Endodermal cell (in vitro differentiated cells): ENCODE measurements at regions not wholly inside any gene's neighbourhood (a gene's known extent, or its start where the extent isn't known, plus 50 kb on each side); places are given as distances from the start of the nearest gene placed in this dataset.

Source experiments
- DNase-seq: peaks from one replicate; pipeline ENCODE4 v3.0.0-alpha.2; 2017
- H3K27ac ChIP-seq: 2 replicates; pipeline ENCODE4 v1.5.1; 2013; ENCODE audit warnings: mild to moderate bottlenecking, low read depth, low read length, moderate library complexity
- H3K27me3 ChIP-seq: 2 replicates; pipeline ENCODE4 v1.6.1; 2013; ENCODE audit warnings: mild to moderate bottlenecking, low read length, moderate library complexity; ENCODE audit not compliant: insufficient read depth, control insufficient read depth, poor library complexity, severe bottlenecking
- H3K36me3 ChIP-seq: 2 replicates; pipeline ENCODE4 v1.7.0; 2013; ENCODE audit warnings: mild to moderate bottlenecking, low read length, moderate library complexity; ENCODE audit not compliant: control insufficient read depth, insufficient read depth
- H3K4me1 ChIP-seq: one replicate; pipeline ENCODE4 v1.7.0; 2013; ENCODE audit warnings: low read length; ENCODE audit not compliant: control insufficient read depth, insufficient read depth
- H3K4me3 ChIP-seq: 2 replicates; pipeline ENCODE4 v1.5.1; 2013; ENCODE audit warnings: mild to moderate bottlenecking, low read length, moderate library complexity
- H3K9ac ChIP-seq: 2 replicates; pipeline ENCODE4 v1.6.1; 2013; ENCODE audit warnings: mild to moderate bottlenecking, low read length, moderate library complexity; ENCODE audit not compliant: poor library complexity, severe bottlenecking; ENCODE audit errors: extremely low read depth
- H3K9me3 ChIP-seq: 2 replicates; pipeline ENCODE4 v1.6.1; 2013; ENCODE audit warnings: mild to moderate bottlenecking, low read length, moderate library complexity; ENCODE audit not compliant: control insufficient read depth
- H3K27ac Mint-ChIP-seq: 2 replicates; pipeline ENCODE4 v1.8.0; 2020; ENCODE audit warnings: mixed read lengths
- H3K27me3 Mint-ChIP-seq: 2 replicates; pipeline ENCODE4 v1.8.0; 2021; ENCODE audit warnings: mild to moderate bottlenecking, mixed read lengths; ENCODE audit not compliant: insufficient read depth
- H3K36me3 Mint-ChIP-seq: 2 replicates; pipeline ENCODE4 v1.8.0; 2020; ENCODE audit warnings: low read depth, mixed read lengths
- H3K4me1 Mint-ChIP-seq: 2 replicates; pipeline ENCODE4 v1.8.0; 2020; ENCODE audit warnings: mixed read lengths
- H3K4me3 Mint-ChIP-seq: 2 replicates; pipeline ENCODE4 v1.8.0; 2020; ENCODE audit warnings: mild to moderate bottlenecking, moderate library complexity, mixed read lengths
- H3K9me3 Mint-ChIP-seq: 2 replicates; pipeline ENCODE4 v1.8.0; 2020; ENCODE audit warnings: mild to moderate bottlenecking, mixed read lengths
- WGBS, 2 experiments: methylation state at CpG; one replicate each; pipeline versions ENCODE4 v1.1.5 to v1.1.7; 2013; ENCODE audit warnings: missing lambda C conversion rate in 2 of 2, mixed read lengths in 1 of 2; ENCODE audit not compliant: insufficient coverage in 1 of 2, insufficient read length in 1 of 2; 5-methylcytosine and 5-hydroxymethylcytosine counted together
- TF ChIP-seq, protein P1 (sequence below): fragments of 200-600 bp; sonication (generic); conservative IDR thresholded peaks from 2 replicates; pipeline ENCODE4 v1.5.0; 2021; ENCODE audit warnings: antibody characterized with exemption, mild to moderate bottlenecking

DNA sequence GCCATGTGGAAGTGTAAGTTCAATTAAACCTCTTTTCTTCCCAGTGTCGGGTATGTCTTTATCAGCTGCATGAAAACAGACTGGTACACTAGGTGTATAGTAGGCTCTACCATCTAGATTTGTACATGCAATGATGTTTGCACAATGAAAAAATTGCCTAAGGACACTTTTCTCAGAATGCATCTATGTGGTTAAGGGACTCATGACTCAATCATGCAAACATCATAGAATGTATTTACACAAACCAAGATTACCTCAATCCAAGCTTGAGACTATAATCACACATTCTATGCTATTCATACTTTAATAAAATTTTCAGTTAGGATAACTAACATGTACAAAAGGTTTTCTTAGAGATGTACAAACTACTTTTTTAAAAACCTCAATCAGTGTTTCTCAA, 1164.5 kb downstream of the CDH12 start:
- Mint-ChIP-seq H3K9me3 (no peaks in the 10 kb centered on the region), H3K27me3 (no peaks in the 10 kb centered on the region), H3K27ac (no peak overlapping the region), H3K4me1 (peaks cover 3% of the 10 kb centered on the region), H3K4me3 (no peak overlapping the region), H3K36me3 (no peaks in the 10 kb centered on the region)
- no peak overlapping the region for H3K9ac ChIP-seq
- TF ChIP-seq, protein P1, sequence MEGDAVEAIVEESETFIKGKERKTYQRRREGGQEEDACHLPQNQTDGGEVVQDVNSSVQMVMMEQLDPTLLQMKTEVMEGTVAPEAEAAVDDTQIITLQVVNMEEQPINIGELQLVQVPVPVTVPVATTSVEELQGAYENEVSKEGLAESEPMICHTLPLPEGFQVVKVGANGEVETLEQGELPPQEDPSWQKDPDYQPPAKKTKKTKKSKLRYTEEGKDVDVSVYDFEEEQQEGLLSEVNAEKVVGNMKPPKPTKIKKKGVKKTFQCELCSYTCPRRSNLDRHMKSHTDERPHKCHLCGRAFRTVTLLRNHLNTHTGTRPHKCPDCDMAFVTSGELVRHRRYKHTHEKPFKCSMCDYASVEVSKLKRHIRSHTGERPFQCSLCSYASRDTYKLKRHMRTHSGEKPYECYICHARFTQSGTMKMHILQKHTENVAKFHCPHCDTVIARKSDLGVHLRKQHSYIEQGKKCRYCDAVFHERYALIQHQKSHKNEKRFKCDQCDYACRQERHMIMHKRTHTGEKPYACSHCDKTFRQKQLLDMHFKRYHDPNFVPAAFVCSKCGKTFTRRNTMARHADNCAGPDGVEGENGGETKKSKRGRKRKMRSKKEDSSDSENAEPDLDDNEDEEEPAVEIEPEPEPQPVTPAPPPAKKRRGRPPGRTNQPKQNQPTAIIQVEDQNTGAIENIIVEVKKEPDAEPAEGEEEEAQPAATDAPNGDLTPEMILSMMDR, result no peak
- no peaks in the 10 kb centered on the region for H3K9me3 ChIP-seq
- no peak overlapping the region for H3K27ac ChIP-seq
- H3K4me3 ChIP-seq, result no peak overlapping the region
- no peaks in the 10 kb centered on the region for H3K27me3 ChIP-seq
- DNase-seq, result no peak
- H3K36me3 ChIP-seq, result no peaks in the 10 kb centered on the region
- no peaks in the 10 kb centered on the region for H3K4me1 ChIP-seq
- WGBS, 2 experiments, result 94% methylated on average over 1 of the region's 1 CpG; no CpG with 5 or more reads in 1 of the 2 experiments

DNA sequence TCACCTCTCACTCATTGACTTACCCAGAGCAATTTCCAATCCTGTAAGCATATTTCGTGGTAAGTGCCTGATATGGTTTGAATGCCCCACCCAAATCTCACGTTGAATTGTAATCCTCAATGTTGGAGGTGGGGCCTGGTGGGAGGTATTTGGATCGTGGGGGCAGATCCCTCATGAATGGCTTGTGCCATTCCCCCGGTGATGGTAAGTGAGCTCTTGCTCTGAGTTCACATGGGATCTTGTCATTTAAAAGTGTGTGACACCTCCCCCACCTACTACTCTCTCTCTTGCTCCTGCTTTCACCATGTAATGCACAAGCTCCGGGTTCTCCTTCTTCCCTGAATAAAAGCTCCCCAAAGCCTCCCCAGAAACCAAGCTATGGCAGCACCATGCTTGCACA, 1165.5 kb downstream of the CDH12 start:
- TF ChIP-seq, protein P1, result no peak
- H3K9me3 Mint-ChIP-seq, result no peaks in the 10 kb centered on the region
- no peak overlapping the region for H3K27ac Mint-ChIP-seq

DNA sequence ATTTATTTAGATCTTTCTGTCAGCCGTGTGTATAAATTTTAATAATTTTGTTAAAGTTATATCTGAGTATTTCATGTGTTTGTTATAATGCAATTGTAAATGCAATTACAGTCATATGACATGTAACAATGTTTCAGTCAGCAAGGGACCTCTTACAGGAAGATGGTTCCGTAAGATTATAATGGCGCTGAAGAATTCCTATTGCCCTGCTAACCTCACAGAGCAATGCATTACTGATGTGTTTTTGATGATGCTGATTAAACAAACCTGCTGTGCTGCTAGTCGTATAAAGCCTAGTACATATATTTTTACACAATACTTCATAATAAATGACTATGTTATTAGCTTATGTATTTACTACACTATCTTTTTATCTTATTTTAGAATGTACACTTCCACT, 1166.4 kb downstream of the CDH12 start:
- no peak overlapping the region for H3K9ac ChIP-seq
- H3K27ac ChIP-seq, result no peak overlapping the region
- H3K27me3 Mint-ChIP-seq, result no peaks in the 10 kb centered on the region
- no peaks in the 10 kb centered on the region for H3K4me1 Mint-ChIP-seq
- no peak for DNase-seq
- no peaks in the 10 kb centered on the region for H3K4me1 ChIP-seq
- no peaks in the 10 kb centered on the region for H3K9me3 Mint-ChIP-seq
- no peaks in the 10 kb centered on the region for H3K27me3 ChIP-seq
- no peak overlapping the region for H3K27ac Mint-ChIP-seq
- H3K4me3 Mint-ChIP-seq, result no peak overlapping the region
- WGBS, 2 experiments, result 96 to 100% methylated on average over 1 to 3 of the region's 4 CpGs
- H3K9me3 ChIP-seq, result no peaks in the 10 kb centered on the region
- H3K4me3 ChIP-seq, result no peak overlapping the region
- no peaks in the 10 kb centered on the region for H3K36me3 Mint-ChIP-seq
- TF ChIP-seq, protein P1, result no peak
- no peaks in the 10 kb centered on the region for H3K36me3 ChIP-seq

More for the DNA sequence above, 1165.5 kb downstream of the CDH12 start:
- DNase-seq, result no peak
- Histone ChIP-seq H3K4me3 (no peak overlapping the region), H3K4me1 (no peaks in the 10 kb centered on the region), H3K36me3 (no peaks in the 10 kb centered on the region), H3K9ac (no peak overlapping the region), H3K9me3 (no peaks in the 10 kb centered on the region), H3K27ac (no peak overlapping the region), H3K27me3 (no peaks in the 10 kb centered on the region)
- Mint-ChIP-seq H3K36me3 (no peaks in the 10 kb centered on the region), H3K4me3 (no peak overlapping the region), H3K27me3 (no peaks in the 10 kb centered on the region), H3K4me1 (no peaks in the 10 kb centered on the region)
- 90 to 91% methylated on average over 4 to 5 of the region's 5 CpGs for WGBS, 2 experiments
